Amygdala (tissue), 56 donors: ENCODE measurements at regions not wholly inside any gene's neighbourhood (a gene's known extent, or its start where the extent isn't known, plus 50 kb on each side); places are given as distances from the start of the nearest gene placed in this dataset.
A peak's percentile ranks its signal among the peaks of the same experiment; 100 is the strongest.
"Not testable (repeated sequence)": the region's sequence is repeated elsewhere in the genome, so short reads cannot be mapped to it uniquely, and the experiment has no call there.

Experiments
- DNase-seq, 56 donors: peaks; one replicate each; lab custom pipeline; 2025; lab: John Stamatoyannopoulos, UW

GRCh38 chr3:75840160-75840559, 54.8 kb upstream of the ZNF717 start:
- not testable (repeated sequence) for DNase-seq

- not testable (repeated sequence) for DNase-seq
Observed at GRCh38 chr3:75850301-75851008, 65.1 kb upstream of the ZNF717 start.

GRCh38 chr3:75863130-75863529, 77.8 kb upstream of the ZNF717 start:
- no peak for DNase-seq

GRCh38 chr3:75863878-75864277, 78.5 kb upstream of the ZNF717 start:
- no peak for DNase-seq

DNA sequence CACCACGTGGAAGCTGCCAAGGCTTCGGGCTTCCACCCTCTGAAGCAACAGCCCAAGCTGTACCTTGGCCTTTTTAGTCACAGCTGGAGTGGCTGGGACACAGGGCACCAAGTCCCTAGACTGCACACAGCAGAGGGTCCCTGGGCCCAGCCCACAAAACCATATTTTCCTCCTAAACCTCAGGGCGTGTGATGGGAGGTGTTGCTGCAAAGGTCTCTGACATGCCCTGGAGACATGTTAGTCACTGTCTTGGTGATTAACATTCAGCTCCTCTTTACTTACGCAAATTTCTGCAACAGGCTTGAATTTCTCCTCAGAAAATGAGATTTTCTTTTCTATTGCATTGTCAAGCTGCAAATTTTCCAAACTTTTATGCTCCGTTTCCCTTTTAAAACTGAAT, 98.4 kb upstream of the ZNF717 start:
- DNase-seq, result not testable (repeated sequence)

- DNase-seq, result no peak
Observed at GRCh38 chr3:75886971-75887526, 101.7 kb upstream of the ZNF717 start.

- no peak for DNase-seq
Observed at GRCh38 chr3:75894234-75894633, 108.9 kb upstream of the ZNF717 start.

GRCh38 chr3:75896265-75896664, 110.9 kb upstream of the ZNF717 start:
- no peak for DNase-seq

DNA sequence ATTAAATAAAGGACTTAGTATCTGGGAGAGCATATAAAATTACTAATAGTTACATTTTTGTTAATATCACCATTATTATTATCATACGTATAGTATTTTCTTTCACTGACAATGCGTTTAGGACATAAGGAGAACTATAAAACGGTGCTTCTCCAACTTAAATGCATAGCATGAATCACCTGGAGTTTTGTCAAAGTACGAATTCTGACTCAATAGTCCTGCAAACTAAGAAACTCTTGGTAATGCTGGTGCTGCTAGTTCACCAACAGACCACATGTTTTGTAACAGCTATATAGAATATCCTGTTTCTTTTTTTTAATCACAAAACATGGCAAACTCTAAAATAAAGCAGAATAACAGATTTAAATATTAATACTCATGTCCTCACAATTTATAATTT, 116.1 kb upstream of the ZNF717 start:
- DNase-seq, result not testable (repeated sequence)

DNA sequence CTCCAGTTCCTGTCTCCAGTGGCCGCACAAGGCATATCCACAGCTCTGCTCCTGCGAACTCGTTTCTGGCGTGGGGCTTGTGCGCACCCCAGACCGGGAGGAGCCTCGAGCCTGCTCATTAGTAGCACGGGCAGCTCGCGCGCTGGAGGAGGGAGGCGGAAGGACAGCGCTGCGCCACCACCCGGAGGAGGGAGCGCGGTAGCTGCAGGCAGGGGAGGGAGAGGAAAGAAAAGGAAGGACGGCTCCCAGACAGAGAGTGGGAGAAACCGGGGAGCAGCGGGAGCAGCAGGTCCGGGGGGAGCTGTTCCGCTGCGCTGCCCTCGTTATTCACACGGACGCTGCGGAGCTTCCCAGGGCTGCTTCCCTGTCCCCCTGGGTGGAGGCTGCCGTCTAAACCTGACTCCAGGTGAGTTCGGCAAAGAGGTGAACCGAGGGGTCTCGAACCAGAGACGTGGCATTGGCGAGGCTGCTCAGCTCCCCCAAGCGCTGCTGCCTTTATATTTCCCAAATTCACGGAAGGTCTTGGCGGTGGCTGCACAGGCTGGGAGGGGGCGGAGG, 121.3 kb upstream of the ZNF717 start:
- DNase-seq, result peak in 39 of 56 donors; percentile 0 to 50 (median 18)

- DNase-seq, result no peak
Observed at GRCh38 chr3:75913800-75914350, 128.5 kb upstream of the ZNF717 start.

GRCh38 chr3:75914741-75915140, 129.4 kb upstream of the ZNF717 start:
- DNase-seq, result not testable (repeated sequence)

DNA sequence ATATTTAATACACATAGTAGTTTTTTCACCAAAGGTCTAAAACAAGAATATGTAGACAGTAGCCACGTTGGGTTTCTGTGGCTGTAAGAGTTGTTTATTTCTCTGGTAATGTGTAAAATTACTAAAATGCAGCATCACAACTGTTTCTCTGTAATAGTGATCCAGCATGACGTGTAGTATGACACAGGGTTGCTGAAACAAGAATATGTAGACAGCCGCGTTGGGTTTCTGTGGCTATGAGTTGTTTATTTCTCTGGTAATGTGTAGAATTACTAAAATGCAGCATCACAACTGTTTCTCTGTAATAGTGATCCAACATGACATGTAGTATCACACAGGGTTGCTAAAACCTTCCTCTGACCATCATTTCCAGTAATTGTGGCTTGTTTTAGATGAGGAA, 153.6 kb upstream of the ZNF717 start:
- DNase-seq, result no peak

DNA sequence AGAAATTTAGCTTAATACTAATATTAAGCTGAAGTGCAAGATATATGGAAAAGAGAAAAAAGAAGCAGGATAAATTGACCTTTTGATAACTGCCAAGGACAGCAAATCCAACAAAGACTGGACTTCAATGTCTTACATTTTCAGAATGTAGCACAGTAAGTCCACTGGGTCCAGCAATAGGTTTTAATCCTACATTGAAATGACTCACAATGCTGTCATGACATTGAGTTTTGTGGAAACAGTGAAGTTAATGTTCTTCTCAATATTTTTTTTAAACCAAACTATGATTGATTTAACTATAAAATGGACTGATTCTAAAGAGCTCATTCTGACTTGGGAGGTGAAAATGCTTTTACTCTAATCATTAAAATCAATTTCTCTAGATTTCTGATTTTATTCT, 166.6 kb upstream of the ZNF717 start:
- DNase-seq, result no peak

DNA sequence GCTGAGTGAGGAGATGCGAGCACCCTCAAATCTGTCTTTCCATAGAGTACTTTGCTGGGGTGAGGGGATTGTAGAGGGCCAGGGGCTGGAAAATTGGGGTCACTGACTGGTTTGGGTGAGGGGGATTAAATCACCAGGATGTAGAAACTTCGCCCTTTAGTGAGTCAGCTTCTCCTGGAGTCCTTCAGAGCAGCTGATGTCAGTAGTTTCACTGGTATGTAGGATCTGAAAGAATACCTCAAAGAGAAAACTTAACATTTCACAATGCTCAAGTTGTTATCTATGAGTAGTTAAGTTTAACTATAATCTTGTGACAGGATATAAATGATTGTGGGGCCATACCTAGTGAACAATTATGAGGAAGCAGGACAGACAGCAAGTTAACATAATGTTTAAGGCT, 174.7 kb upstream of the ZNF717 start:
- DNase-seq, result not testable (repeated sequence)

- DNase-seq, result not testable (repeated sequence)
Observed at GRCh38 chr3:75962054-75962453, 176.7 kb upstream of the ZNF717 start.

GRCh38 chr3:75967071-75967470, 181.7 kb upstream of the ZNF717 start:
- no peak for DNase-seq

- DNase-seq, result no peak
Observed at GRCh38 chr3:75978686-75979085, 193.3 kb upstream of the ZNF717 start.

- no peak for DNase-seq
Observed at GRCh38 chr3:75981401-75981800, 196.1 kb upstream of the ZNF717 start.

DNA sequence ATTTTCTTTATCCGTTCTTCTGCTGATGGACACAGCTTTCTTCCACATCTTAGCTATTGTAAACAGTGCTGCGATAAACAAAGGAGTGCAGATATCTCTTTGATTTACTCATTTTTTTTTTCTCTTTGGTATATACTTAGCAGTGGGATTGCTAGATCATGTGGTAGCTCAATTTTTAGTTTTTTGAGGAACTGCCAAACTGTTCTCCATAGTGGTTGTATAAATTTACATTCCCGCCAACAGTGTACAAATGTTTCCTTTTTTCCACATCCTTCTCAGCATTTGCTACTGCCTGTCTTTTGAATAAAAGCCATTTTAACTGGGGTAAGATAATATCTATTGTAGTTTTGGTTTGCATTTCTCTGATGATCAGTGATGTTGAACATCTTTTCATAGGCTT, 196.8 kb upstream of the ZNF717 start:
- DNase-seq, result no peak

DNA sequence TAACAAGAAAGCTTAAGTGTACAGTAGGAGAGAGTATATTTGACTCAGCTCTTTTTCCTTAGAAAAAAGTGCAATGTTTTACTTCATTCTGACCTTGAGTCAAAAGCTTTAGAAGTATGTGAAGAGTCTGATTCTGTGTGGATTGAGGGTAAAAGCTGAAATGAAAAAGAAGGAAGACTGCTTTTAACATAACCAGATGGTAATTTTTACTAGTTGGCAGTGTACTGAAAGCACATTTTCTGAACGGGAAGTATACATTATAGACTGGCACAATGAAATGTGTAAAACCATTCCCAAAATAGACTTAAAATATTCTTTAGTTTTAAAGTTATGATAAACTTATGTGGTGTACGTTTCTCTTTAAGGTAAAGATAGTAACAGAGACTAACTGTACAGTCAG, 197.8 kb upstream of the ZNF717 start:
- no peak for DNase-seq
